Ovary (tissue), 7 donors: ENCODE measurements at regions not wholly inside any gene's neighbourhood (a gene's known extent, or its start where the extent isn't known, plus 50 kb on each side); places are given as distances from the start of the nearest gene placed in this dataset.

ENCODE experiments used
- DNase-seq, 5 donors: peaks; one replicate each; pipeline ENCODE4 v3.0.0-alpha.2; 2019 to 2020
- H3K27ac ChIP-seq, 2 donors: fragments of 200-600 bp; one replicate each; pipeline versions ENCODE4 v1.5.1 to v1.8.0; 2019 to 2022
- H3K27me3 ChIP-seq: fragments of 200-600 bp; one replicate; pipeline ENCODE4 v1.8.0; 2022
- H3K36me3 ChIP-seq: fragments of 200-600 bp; sonication (generic); one replicate; pipeline ENCODE4 v1.5.1; 2019
- H3K4me1 ChIP-seq: one replicate; pipeline ENCODE4 v1.8.1; 2013; ENCODE audit warnings: mild to moderate bottlenecking, moderate library complexity; ENCODE audit not compliant: insufficient read depth
- H3K4me3 ChIP-seq: fragments of 200-600 bp; sonication (generic); one replicate; pipeline ENCODE4 v1.5.1; 2017
- H3K9me3 ChIP-seq, 2 donors: fragments of 200-600 bp in 1 of 2; sonication (generic) in 1 of 2; one replicate each; pipeline versions ENCODE4 v1.5.1 to v1.8.1; 2013 to 2019; ENCODE audit warnings: mild to moderate bottlenecking in 1 of 2, moderate library complexity in 1 of 2
- EP300 ChIP-seq: sonication (generic); formaldehyde crosslinking; IDR thresholded peaks from one replicate; pipeline ENCODE4 v1.6.1; 2017; ENCODE audit warnings: antibody characterized with exemption
- POLR2A ChIP-seq: fragments of 450-650 bp; IDR thresholded peaks from one replicate; pipeline ENCODE4 v1.6.1; 2017; ENCODE audit warnings: antibody characterized with exemption, mild to moderate bottlenecking, moderate library complexity
- WGBS, 3 donors: extraction: QIAGEN DNeasy Blood & Tissue Kit in 1 of 3; methylation state at CpG; one replicate each; pipeline versions ENCODE4 v1.1.5 to v1.1.7; 2013 to 2017; 5-methylcytosine and 5-hydroxymethylcytosine counted together
- intact Hi-C, 4 donors: fragments of 100-400 bp; cut with DNase I; formaldehyde crosslinking; loops; one replicate each; pipeline versions ENCODE4 v1.11.0 to v1.15.1; 2022 to 2023
- TF ChIP-seq, protein P1 (sequence below), 3 donors: fragments of 450-650 bp in 2 of 3; fragments of 200-600 bp in 1 of 3; IDR thresholded peaks; one replicate each; pipeline versions ENCODE4 v1.5.1 to v1.8.0; 2016 to 2022; ENCODE audit warnings: antibody characterized with exemption in 3 of 3, mild to moderate bottlenecking in 1 of 3
- donor health status: DM: no; HTN: no; CAD: no; lungs with moderate emphysema.
- donor health status: DM: no; HTN: no; CAD: no.
- donor health status: Bipolar disorder and iron deficiency.
- donor health status: DM: no; HTN: no; CAD: no.
- donor health status: DM: yes; HTN: yes; CAD: no.

DNA sequence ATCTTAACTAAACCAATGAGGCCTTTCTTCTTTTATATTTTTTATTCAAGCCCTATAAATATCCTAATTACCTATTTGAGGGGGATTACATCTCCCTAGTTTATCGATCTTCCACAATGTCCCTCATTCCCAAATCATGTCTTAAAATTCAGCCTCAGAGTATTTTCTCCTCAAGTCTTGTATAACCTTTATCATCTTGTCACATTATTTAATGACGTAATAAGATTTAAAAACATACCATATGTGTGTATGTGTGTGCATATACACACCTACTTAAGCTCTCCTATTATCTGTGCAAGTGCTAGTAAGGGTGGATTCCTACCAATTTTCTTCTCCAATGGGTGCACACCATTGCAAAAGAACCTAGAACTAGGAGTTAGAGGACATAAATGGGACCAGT is 421.1 kb downstream of the FIGN start:
- no peak for DNase-seq
- Histone ChIP-seq H3K9me3 (no peaks in the 10 kb centered on the region), H3K27ac (no peak overlapping the region), H3K27me3 (no peaks in the 10 kb centered on the region), H3K4me3 (no peak overlapping the region), H3K4me1 (no peaks in the 10 kb centered on the region), H3K36me3 (no peaks in the 10 kb centered on the region)
- WGBS, 3 donors, result 58 to 94% (median 91%) methylated on average over 2 of the region's 2 CpGs
- TF ChIP-seq EP300 (no peak), POLR2A (no peak)
- TF ChIP-seq, protein P1, sequence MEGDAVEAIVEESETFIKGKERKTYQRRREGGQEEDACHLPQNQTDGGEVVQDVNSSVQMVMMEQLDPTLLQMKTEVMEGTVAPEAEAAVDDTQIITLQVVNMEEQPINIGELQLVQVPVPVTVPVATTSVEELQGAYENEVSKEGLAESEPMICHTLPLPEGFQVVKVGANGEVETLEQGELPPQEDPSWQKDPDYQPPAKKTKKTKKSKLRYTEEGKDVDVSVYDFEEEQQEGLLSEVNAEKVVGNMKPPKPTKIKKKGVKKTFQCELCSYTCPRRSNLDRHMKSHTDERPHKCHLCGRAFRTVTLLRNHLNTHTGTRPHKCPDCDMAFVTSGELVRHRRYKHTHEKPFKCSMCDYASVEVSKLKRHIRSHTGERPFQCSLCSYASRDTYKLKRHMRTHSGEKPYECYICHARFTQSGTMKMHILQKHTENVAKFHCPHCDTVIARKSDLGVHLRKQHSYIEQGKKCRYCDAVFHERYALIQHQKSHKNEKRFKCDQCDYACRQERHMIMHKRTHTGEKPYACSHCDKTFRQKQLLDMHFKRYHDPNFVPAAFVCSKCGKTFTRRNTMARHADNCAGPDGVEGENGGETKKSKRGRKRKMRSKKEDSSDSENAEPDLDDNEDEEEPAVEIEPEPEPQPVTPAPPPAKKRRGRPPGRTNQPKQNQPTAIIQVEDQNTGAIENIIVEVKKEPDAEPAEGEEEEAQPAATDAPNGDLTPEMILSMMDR (IDR thresholded peaks at IDR 0.05), result no peak
- intact Hi-C loops, result no loop called here

DNA sequence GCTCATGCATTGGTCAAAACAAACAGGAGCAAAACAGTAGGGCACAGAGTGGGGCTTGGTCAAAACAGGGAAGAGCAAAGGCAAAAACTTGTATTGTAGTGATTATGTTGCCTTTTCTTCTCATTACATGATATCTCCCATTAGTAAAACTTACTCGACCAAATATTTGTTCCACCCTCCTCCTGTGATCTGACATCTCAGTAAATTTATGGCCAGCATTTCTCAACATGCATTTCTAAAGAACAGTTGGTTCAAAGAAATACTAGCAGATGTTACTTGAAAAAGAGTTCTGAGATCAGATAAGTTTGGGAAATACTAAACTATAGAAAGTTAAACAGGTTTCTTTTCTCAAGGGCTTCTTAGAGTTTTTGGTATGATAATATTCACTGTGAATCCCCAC is 423.1 kb downstream of the FIGN start:
- 2 to 5% (median 5%) methylated on average over 1 of the region's 1 CpG for WGBS, 3 donors

DNA sequence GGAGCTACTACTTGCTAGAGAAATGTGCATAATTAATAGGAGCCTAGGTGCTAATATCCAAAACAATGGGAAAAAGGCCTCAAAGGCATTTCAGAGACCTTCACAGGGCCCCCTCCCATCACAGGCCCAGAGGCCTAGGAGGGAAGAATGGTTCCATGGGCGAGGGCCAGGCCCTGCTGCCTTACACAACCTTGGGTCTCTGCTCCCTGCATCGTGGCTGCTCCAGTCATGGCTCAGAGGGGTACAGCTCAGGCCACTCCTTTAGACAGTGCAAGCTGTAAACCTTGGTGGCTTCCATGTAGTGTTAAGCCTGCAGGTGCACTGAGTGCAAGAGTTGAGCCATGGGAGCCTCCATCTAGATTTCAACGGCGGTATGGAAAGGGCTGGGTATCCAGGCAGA is 429.2 kb downstream of the FIGN start:
- Histone ChIP-seq H3K36me3 (no peaks in the 10 kb centered on the region), H3K4me3 (no peak overlapping the region), H3K27ac (no peak overlapping the region), H3K9me3 (no peaks in the 10 kb centered on the region), H3K27me3 (no peaks in the 10 kb centered on the region), H3K4me1 (no peaks in the 10 kb centered on the region)
- intact Hi-C loops, result no loop called here
- TF ChIP-seq, protein P1 (IDR thresholded peaks at IDR 0.05), result no peak
- TF ChIP-seq POLR2A, result no peak
- TF ChIP-seq EP300, result no peak
- no peak for DNase-seq
- WGBS, 3 donors, result 73 to 95% (median 92%) methylated on average over 4 of the region's 4 CpGs

More for the DNA sequence above, 423.1 kb downstream of the FIGN start:
- Histone ChIP-seq H3K9me3 (no peaks in the 10 kb centered on the region), H3K27me3 (no peaks in the 10 kb centered on the region), H3K27ac (no peak overlapping the region), H3K36me3 (no peaks in the 10 kb centered on the region), H3K4me1 (no peaks in the 10 kb centered on the region), H3K4me3 (no peak overlapping the region)
- DNase-seq, result no peak
- intact Hi-C loops, result no loop called here
- TF ChIP-seq, protein P1 (IDR thresholded peaks at IDR 0.05), result no peak
- TF ChIP-seq EP300, result no peak
- no peak for TF ChIP-seq POLR2A

DNA sequence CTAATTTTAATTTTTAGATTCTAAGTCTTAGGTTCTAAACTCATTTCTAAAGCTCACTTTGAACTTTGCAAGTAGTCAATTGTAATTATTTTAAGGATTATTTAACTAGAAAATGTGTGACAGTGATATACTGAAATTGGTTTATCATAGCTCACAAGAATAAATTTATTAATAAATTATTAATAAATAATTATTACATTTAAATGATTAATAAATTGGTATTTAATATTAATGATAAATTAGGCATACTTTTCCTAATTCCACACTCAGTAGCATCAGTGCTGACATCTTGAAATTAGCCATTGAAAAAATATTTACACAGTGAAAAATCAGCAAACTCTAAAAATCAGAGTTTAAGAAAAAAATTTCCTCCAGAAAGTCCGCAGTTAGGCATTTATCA is 433.7 kb downstream of the FIGN start:
- 93 to 96% (median 94%) methylated on average over 1 of the region's 1 CpG for WGBS, 3 donors
- Histone ChIP-seq H3K4me3 (no peak overlapping the region), H3K9me3 (no peaks in the 10 kb centered on the region), H3K4me1 (no peaks in the 10 kb centered on the region), H3K27ac (no peak overlapping the region), H3K27me3 (no peaks in the 10 kb centered on the region), H3K36me3 (no peaks in the 10 kb centered on the region)
- intact Hi-C loops, result no loop called here
- TF ChIP-seq, protein P1 (IDR thresholded peaks at IDR 0.05), result no peak
- TF ChIP-seq EP300 (no peak), POLR2A (no peak)
- DNase-seq, result no peak

DNA sequence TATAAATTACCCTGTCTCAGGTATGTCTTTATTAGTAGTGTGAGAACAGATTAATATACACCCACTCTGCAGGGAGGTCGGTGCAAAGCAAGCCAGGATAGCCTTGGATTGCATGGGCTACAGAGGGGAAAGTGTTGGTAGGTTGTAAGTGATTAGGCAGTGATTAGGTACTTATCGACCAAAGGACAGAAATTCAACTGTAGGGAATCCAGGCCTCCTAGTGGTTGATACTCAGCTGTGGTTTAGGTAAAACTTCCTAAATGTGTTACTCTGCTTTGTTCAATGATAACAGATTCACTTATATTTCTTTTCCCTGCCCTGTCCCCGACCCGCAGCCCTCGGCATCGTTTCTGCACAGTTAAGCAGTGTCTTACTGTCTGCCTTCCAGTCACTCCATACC is 444.0 kb downstream of the FIGN start:
- DNase-seq, result no peak
- Histone ChIP-seq H3K27me3 (no peaks in the 10 kb centered on the region), H3K9me3 (no peaks in the 10 kb centered on the region), H3K4me3 (no peak overlapping the region), H3K4me1 (no peaks in the 10 kb centered on the region), H3K27ac (no peak overlapping the region), H3K36me3 (no peaks in the 10 kb centered on the region)
- intact Hi-C loops, result no loop called here
- whole genome bisulfite sequencing, 3 donors, result 89 to 92% (median 90%) methylated on average over 6 of the region's 6 CpGs
- TF ChIP-seq, protein P1 (IDR thresholded peaks at IDR 0.05), result no peak
- TF ChIP-seq EP300 (no peak), POLR2A (no peak)
